Thyroid gland (tissue), 4 donors: ENCODE measurements at regions not wholly inside any gene's neighbourhood (a gene's known extent, or its start where the extent isn't known, plus 50 kb on each side); places are given as distances from the start of the nearest gene placed in this dataset.

ENCODE experiments used
- DNase-seq, 2 donors: peaks; one replicate each; pipeline ENCODE4 v3.0.0-alpha.2; 2019
- H3K27ac ChIP-seq, 3 donors: fragments of 200-600 bp; sonication (generic); 1 replicate in 2 of 3; 2 replicates in 1 of 3; pipeline ENCODE4 v1.5.1; 2016 to 2019; ENCODE audit warnings: mild to moderate bottlenecking in 1 of 3, moderate library complexity in 1 of 3
- H3K27me3 ChIP-seq: fragments of 200-600 bp; sonication (generic); one replicate; pipeline ENCODE4 v1.5.1; 2019
- H3K36me3 ChIP-seq, 2 donors: fragments of 200-600 bp; sonication (generic); one replicate each; pipeline ENCODE4 v1.5.1; 2016 to 2019
- H3K4me1 ChIP-seq, 2 donors: fragments of 200-600 bp; sonication (generic); one replicate each; pipeline ENCODE4 v1.5.1; 2017 to 2019
- H3K4me3 ChIP-seq, 3 donors: fragments of 200-600 bp; sonication (generic); replicated peaks in 1 of 3; 1 replicate in 2 of 3; 2 replicates in 1 of 3; pipeline ENCODE4 v1.5.1; 2016; ENCODE audit warnings: mild to moderate bottlenecking in 1 of 3
- H3K9me3 ChIP-seq: fragments of 200-600 bp; sonication (generic); one replicate; pipeline ENCODE4 v1.5.1; 2017
- POLR2A ChIP-seq, 2 donors: fragments of 450-650 bp; IDR thresholded peaks; one replicate each; pipeline ENCODE4 v1.6.1; 2017; ENCODE audit warnings: antibody characterized with exemption in 2 of 2, mild to moderate bottlenecking in 2 of 2, moderate library complexity in 1 of 2
- WGBS, 2 donors: methylation state at CpG; one replicate each; pipeline ENCODE4 v1.1.5; 2017; 5-methylcytosine and 5-hydroxymethylcytosine counted together
- intact Hi-C: fragments of 100-400 bp; cut with DNase I; formaldehyde crosslinking; loops from one replicate; pipeline ENCODE4 v1.15.1; 2023
- TF ChIP-seq, protein P1 (sequence below), 6 experiments: fragments of 200-600 bp in 3 of 6; fragments of 450-650 bp in 3 of 6; sonication (generic) in 3 of 6; IDR thresholded peaks; one replicate each; pipeline ENCODE4 v1.5.1; 2016 to 2019; ENCODE audit warnings: antibody characterized with exemption in 6 of 6, mild to moderate bottlenecking in 2 of 6, inconsistent platforms in 1 of 6, moderate library complexity in 1 of 6

DNA sequence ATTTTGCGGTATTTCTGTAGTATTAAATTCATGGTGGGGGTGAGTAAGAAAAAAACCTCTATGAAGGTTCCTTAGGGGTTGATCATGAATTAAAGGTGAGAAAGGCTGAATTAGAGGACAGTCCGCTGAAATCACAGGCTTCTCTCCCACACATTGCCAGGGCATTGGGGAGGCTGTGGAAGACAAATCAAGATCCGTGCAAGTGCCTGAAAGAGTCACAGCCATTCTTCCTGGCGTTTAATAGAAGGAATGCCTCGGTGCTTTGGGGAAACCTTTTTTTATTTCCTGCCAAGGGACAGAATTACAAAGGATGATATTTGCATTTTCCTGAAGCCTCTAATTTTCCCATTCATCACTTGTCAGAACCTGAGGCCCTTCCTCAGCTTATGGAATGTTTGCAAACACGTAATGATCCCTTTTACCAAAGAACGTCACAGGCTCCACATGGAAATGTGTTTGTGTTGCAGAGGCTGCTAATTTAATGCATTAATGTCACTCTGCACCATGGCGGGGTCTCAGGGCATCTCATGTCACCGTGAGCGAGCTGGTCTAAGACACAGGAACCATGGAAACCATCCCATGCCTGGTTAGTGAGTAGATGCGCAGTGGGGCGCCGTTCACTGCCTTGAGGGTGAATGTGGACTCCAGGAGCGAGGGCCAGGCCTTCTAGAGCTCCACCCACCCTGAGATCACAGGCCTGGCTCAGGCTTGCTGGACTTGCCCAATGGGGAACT lies 185.9 kb upstream of the SULF2 start:
- H3K36me3 ChIP-seq = no peaks in the 10 kb centered on the region
- H3K27ac ChIP-seq = no peak overlapping the region

DNA sequence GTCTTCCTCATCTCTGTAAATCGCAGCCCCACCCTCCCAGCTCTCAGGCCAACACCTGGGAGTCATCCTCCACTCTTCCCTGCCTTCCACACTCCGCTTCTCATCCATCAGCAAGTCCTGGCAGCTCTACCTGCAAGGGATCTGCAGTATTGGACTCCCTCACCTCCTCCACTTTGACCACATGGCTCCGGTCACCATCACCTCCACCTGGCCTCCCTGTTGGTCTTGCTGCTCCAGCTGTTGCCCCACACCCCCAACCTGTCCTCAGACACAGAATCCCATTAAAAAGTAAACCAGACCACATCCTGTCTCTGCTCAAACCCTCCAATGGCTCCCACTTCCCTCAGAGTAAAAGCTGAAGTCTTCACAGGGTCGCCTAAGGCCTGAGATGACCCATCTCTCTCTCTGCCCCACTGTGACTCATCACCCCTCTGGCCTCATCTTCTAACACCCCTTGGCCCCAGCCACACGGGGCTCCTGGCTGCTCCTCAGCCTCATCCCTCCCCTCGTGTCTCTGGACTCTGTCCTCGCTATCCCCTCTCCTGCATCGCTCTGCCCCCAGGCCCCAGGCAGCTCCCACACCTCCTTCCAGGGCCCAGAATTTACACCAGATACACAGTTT lies 185.1 kb upstream of the SULF2 start:
- Histone ChIP-seq H3K4me1 (no peaks in the 10 kb centered on the region), H3K4me3 (no peak overlapping the region), H3K9me3 (no peaks in the 10 kb centered on the region), H3K27ac (no peak overlapping the region), H3K27me3 (no peaks in the 10 kb centered on the region), H3K36me3 (no peaks in the 10 kb centered on the region)
- no peak for TF ChIP-seq POLR2A (IDR thresholded peaks at IDR 0.05)
- TF ChIP-seq, protein P1, sequence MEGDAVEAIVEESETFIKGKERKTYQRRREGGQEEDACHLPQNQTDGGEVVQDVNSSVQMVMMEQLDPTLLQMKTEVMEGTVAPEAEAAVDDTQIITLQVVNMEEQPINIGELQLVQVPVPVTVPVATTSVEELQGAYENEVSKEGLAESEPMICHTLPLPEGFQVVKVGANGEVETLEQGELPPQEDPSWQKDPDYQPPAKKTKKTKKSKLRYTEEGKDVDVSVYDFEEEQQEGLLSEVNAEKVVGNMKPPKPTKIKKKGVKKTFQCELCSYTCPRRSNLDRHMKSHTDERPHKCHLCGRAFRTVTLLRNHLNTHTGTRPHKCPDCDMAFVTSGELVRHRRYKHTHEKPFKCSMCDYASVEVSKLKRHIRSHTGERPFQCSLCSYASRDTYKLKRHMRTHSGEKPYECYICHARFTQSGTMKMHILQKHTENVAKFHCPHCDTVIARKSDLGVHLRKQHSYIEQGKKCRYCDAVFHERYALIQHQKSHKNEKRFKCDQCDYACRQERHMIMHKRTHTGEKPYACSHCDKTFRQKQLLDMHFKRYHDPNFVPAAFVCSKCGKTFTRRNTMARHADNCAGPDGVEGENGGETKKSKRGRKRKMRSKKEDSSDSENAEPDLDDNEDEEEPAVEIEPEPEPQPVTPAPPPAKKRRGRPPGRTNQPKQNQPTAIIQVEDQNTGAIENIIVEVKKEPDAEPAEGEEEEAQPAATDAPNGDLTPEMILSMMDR (IDR thresholded peaks at IDR 0.05) = no peak
- 83 to 89% methylated on average over 8 of the region's 8 CpGs for WGBS, 2 donors
- DNase-seq = no peak
- intact Hi-C loops = no loop called here

More for the DNA sequence above, 185.9 kb upstream of the SULF2 start:
- DNase-seq = no peak
- no peaks in the 10 kb centered on the region for H3K27me3 ChIP-seq
- no peak overlapping the region for H3K4me3 ChIP-seq
- intact Hi-C loops = no loop called here
- WGBS, 2 donors = 89 to 93% methylated on average over 14 of the region's 14 CpGs
- no peak for TF ChIP-seq POLR2A (IDR thresholded peaks at IDR 0.05)
- TF ChIP-seq, protein P1 (IDR thresholded peaks at IDR 0.05) = no peak
- no peaks in the 10 kb centered on the region for H3K9me3 ChIP-seq
- H3K4me1 ChIP-seq = no peaks in the 10 kb centered on the region

DNA sequence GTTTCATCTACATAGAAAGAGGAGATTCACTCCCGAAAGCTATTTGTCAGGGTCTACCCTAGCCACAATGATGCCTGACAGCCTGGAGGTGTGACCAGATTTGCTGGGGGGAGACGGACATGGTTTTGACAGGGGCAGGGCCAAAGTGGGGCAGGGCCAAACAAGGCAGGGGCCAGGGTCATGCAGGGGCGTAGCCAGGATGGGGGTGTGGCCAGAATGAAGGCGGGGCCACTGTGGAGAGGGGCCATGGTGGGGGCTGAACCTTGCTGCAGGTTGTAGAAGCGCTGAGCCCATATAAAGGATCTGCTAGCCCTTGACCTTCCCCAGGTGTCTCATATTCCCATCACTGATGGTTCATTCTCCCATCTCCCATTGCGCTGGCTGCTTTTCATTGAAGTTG lies 184.1 kb upstream of the SULF2 start:
- Histone ChIP-seq H3K4me3 (no peak overlapping the region), H3K36me3 (no peaks in the 10 kb centered on the region), H3K27ac (no peak overlapping the region), H3K4me1 (no peaks in the 10 kb centered on the region), H3K9me3 (no peaks in the 10 kb centered on the region), H3K27me3 (no peaks in the 10 kb centered on the region)
- no peak for DNase-seq
- 93 to 97% methylated on average over 6 of the region's 6 CpGs for WGBS, 2 donors
- TF ChIP-seq POLR2A (IDR thresholded peaks at IDR 0.05) = no peak
- intact Hi-C loops = no loop called here

DNA sequence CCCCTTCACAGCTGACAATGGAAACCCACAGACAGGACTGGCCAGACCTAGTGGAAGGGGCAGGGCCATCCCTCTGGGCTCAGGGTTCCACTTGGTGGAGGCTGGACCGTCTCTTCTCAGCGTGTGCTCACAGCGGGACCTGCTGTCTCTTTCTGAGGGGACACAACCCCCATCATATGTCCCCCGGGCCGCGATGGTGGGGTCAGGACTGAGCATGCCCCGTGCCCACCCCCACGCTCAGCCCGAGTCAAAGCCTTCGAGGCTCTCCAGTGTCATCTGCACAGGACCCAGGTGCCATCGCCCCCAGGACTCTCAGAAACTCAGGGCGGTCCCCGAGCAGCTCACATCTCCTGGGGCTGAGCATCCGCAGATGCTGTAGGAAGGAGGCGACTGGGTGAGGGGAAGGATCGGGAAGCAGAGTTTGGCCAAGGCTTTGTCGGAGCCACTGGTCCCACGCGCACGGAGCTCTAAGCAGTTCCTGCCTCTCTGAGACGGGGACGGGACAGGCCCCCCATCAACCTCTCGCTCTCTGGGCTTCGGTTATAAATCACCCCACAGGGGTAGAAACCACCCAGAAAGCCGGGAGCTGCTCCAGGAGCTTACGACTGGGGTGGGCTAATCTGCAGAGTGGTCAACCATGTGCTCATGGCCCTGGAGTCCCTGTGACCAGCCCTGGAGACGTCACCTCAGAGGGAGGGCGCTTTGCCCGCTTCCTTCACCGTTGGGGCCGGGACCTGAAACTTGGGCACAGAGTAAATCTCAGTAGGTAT lies 183.4 kb upstream of the SULF2 start:
- Histone ChIP-seq H3K9me3 (no peaks in the 10 kb centered on the region), H3K36me3 (no peaks in the 10 kb centered on the region), H3K27ac (no peak overlapping the region), H3K4me1 (no peaks in the 10 kb centered on the region), H3K4me3 (no peak overlapping the region), H3K27me3 (no peaks in the 10 kb centered on the region)
- whole genome bisulfite sequencing, 2 donors = 90 to 95% methylated on average over 22 to 29 of the region's 31 CpGs
- intact Hi-C loops = no loop called here
- TF ChIP-seq POLR2A (IDR thresholded peaks at IDR 0.05) = no peak
- TF ChIP-seq, protein P1 (IDR thresholded peaks at IDR 0.05) = no peak
- no peak for DNase-seq

DNA sequence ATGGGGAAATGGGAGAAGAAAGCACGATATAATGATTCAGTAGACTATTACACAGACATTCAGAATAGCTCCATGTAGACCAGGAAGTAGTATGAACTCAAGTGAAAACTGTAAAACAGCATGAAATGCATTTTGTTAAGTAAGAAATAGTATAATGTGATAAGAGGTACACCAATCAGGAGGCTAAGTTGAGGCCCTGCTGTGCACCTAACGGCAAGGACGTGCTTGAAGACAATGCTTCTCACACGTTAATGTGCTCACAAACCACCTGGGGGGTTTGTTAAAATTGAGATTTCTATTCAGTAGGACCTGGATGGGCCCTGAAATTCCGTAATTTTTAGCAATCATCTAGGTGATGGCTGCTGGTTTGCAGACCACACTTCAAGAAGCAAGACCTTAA lies 178.9 kb upstream of the SULF2 start:
- DNase-seq = no peak
- Histone ChIP-seq H3K4me1 (no peaks in the 10 kb centered on the region), H3K27me3 (no peaks in the 10 kb centered on the region), H3K9me3 (no peaks in the 10 kb centered on the region), H3K27ac (no peak overlapping the region), H3K36me3 (no peaks in the 10 kb centered on the region), H3K4me3 (no peak overlapping the region)
- intact Hi-C loops = no loop called here
- TF ChIP-seq, protein P1 (IDR thresholded peaks at IDR 0.05) = no peak
- no peak for TF ChIP-seq POLR2A (IDR thresholded peaks at IDR 0.05)
- 87 to 89% methylated on average over 5 of the region's 5 CpGs for WGBS, 2 donors
